ENCODE measurements at regions not wholly inside any gene's neighbourhood (a gene's known extent, or its start where the extent isn't known, plus 50 kb on each side); places are given as distances from the start of the nearest gene placed in this dataset.

GRCh38 chr11:13168271-13168670 lies 109.3 kb upstream of the BMAL1 start:
- no peak overlapping the region for H3K27ac ChIP-seq (ENCODE audit: low read depth, low read length, poor library complexity, severe bottlenecking)

GRCh38 chr11:13169709-13170108 lies 107.9 kb upstream of the BMAL1 start:
- Histone ChIP-seq H2AFZ (ENCODE audit: low read length) (no peak overlapping the region), H3K4me2 (ENCODE audit: low read length) (no peak overlapping the region), H3K4me1 (ENCODE audit: insufficient read depth, low read length, severe bottlenecking) (no peaks in the 10 kb centered on the region), H3K79me2 (ENCODE audit: insufficient read depth, low read length) (no peaks in the 10 kb centered on the region), H3K36me3 (ENCODE audit: insufficient read depth, low read length) (no peaks in the 10 kb centered on the region), H3K27ac (ENCODE audit: low read depth, low read length, poor library complexity, severe bottlenecking) (no peak overlapping the region), H3K27me3 (ENCODE audit: insufficient read depth, low read length) (no peaks in the 10 kb centered on the region), H3K9me3 (ENCODE audit: low read length) (no peaks in the 10 kb centered on the region), H3K9ac (ENCODE audit: low read length) (no peak overlapping the region), H3K4me3 (ENCODE audit: low read depth, low read length, poor library complexity, severe bottlenecking) (no peak overlapping the region), H3F3A (ENCODE audit: insufficient read depth, low read length) (no peaks in the 10 kb centered on the region), H3K9me2 (ENCODE audit: low read depth, low read length) (no peaks in the 10 kb centered on the region), H4K20me1 (ENCODE audit: insufficient read depth, low read length) (no peaks in the 10 kb centered on the region)
- no peak for TF ChIP-seq EZH2 (IDR thresholded peaks at IDR 0.05; ENCODE audit: borderline replicate concordance, low read length)
- TF ChIP-seq, protein P1, sequence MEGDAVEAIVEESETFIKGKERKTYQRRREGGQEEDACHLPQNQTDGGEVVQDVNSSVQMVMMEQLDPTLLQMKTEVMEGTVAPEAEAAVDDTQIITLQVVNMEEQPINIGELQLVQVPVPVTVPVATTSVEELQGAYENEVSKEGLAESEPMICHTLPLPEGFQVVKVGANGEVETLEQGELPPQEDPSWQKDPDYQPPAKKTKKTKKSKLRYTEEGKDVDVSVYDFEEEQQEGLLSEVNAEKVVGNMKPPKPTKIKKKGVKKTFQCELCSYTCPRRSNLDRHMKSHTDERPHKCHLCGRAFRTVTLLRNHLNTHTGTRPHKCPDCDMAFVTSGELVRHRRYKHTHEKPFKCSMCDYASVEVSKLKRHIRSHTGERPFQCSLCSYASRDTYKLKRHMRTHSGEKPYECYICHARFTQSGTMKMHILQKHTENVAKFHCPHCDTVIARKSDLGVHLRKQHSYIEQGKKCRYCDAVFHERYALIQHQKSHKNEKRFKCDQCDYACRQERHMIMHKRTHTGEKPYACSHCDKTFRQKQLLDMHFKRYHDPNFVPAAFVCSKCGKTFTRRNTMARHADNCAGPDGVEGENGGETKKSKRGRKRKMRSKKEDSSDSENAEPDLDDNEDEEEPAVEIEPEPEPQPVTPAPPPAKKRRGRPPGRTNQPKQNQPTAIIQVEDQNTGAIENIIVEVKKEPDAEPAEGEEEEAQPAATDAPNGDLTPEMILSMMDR (IDR thresholded peaks at IDR 0.05; ENCODE audit: low read length) = no peak

More at GRCh38 chr11:13168271-13168670, 109.3 kb upstream of the BMAL1 start:
- Histone ChIP-seq H3K4me1 (ENCODE audit: insufficient read depth, low read length, severe bottlenecking) (no peaks in the 10 kb centered on the region), H3K36me3 (ENCODE audit: insufficient read depth, low read length) (no peaks in the 10 kb centered on the region), H3K79me2 (ENCODE audit: insufficient read depth, low read length) (no peaks in the 10 kb centered on the region), H3K4me2 (ENCODE audit: low read length) (no peak overlapping the region), H3K9me3 (ENCODE audit: low read length) (no peaks in the 10 kb centered on the region), H3K4me3 (ENCODE audit: low read depth, low read length, poor library complexity, severe bottlenecking) (no peak overlapping the region), H4K20me1 (ENCODE audit: insufficient read depth, low read length) (no peaks in the 10 kb centered on the region), H3F3A (ENCODE audit: insufficient read depth, low read length) (no peaks in the 10 kb centered on the region), H3K9me2 (ENCODE audit: low read depth, low read length) (no peaks in the 10 kb centered on the region), H3K9ac (ENCODE audit: low read length) (no peak overlapping the region), H2AFZ (ENCODE audit: low read length) (no peak overlapping the region), H3K27me3 (ENCODE audit: insufficient read depth, low read length) (no peaks in the 10 kb centered on the region)
- TF ChIP-seq, protein P1 (IDR thresholded peaks at IDR 0.05; ENCODE audit: low read length) = no peak
- no peak for TF ChIP-seq EZH2 (IDR thresholded peaks at IDR 0.05; ENCODE audit: borderline replicate concordance, low read length)

- Histone ChIP-seq H3K79me2 (ENCODE audit: insufficient read depth, low read length) (no peaks in the 10 kb centered on the region), H3K27me3 (ENCODE audit: insufficient read depth, low read length) (no peaks in the 10 kb centered on the region), H3K9ac (ENCODE audit: low read length) (no peak overlapping the region), H3K27ac (ENCODE audit: low read depth, low read length, poor library complexity, severe bottlenecking) (no peak overlapping the region), H3K9me2 (ENCODE audit: low read depth, low read length) (no peaks in the 10 kb centered on the region), H2AFZ (ENCODE audit: low read length) (no peak overlapping the region), H3F3A (ENCODE audit: insufficient read depth, low read length) (no peaks in the 10 kb centered on the region), H3K4me1 (ENCODE audit: insufficient read depth, low read length, severe bottlenecking) (no peaks in the 10 kb centered on the region), H3K4me2 (ENCODE audit: low read length) (no peak overlapping the region), H3K36me3 (ENCODE audit: insufficient read depth, low read length) (no peaks in the 10 kb centered on the region), H4K20me1 (ENCODE audit: insufficient read depth, low read length) (no peaks in the 10 kb centered on the region), H3K4me3 (ENCODE audit: low read depth, low read length, poor library complexity, severe bottlenecking) (no peak overlapping the region), H3K9me3 (ENCODE audit: low read length) (no peaks in the 10 kb centered on the region)
- no peak for TF ChIP-seq EZH2 (IDR thresholded peaks at IDR 0.05; ENCODE audit: borderline replicate concordance, low read length)
- TF ChIP-seq, protein P1 (IDR thresholded peaks at IDR 0.05; ENCODE audit: low read length) = no peak
Measured at GRCh38 chr11:13174090-13174489, 103.5 kb upstream of the BMAL1 start.

Data from OCI-LY1 (cell line).